Stomach (tissue), 8 donors: ENCODE measurements at regions not wholly inside any gene's neighbourhood (a gene's known extent, or its start where the extent isn't known, plus 50 kb on each side); places are given as distances from the start of the nearest gene placed in this dataset.

Experiments
- DNase-seq, 2 donors: peaks; one replicate each; pipeline versions ENCODE4 v3.0.0 to v3.0.0-alpha.2; 2013 to 2019
- H3K27ac ChIP-seq, 5 donors: fragments of 200-600 bp in 4 of 5; sonication (generic) in 4 of 5; one replicate each; pipeline ENCODE4 v1.5.1; 2013 to 2019; ENCODE audit warnings: mild to moderate bottlenecking in 1 of 5, moderate library complexity in 1 of 5
- H3K27me3 ChIP-seq, 3 donors: fragments of 200-600 bp; sonication (generic); one replicate each; pipeline ENCODE4 v1.5.1; 2017 to 2019; ENCODE audit warnings: mixed run types in 1 of 3
- H3K36me3 ChIP-seq, 4 donors: fragments of 200-600 bp; sonication (generic); 1 replicate in 3 of 4; 2 replicates in 1 of 4; pipeline ENCODE4 v1.5.1; 2016 to 2019
- H3K4me1 ChIP-seq, 4 donors: fragments of 200-600 bp; sonication (generic); one replicate each; pipeline ENCODE4 v1.5.1; 2016 to 2019
- H3K4me3 ChIP-seq, 4 donors: fragments of 200-600 bp; sonication (generic) in 3 of 4; one replicate each; pipeline ENCODE4 v1.5.1; 2016 to 2019; ENCODE audit warnings: mild to moderate bottlenecking in 1 of 4
- H3K9me3 ChIP-seq, 4 donors: fragments of 200-600 bp; sonication (generic); one replicate each; pipeline ENCODE4 v1.5.1; 2016 to 2019
- CTCF ChIP-seq, 7 experiments: fragments of 450-650 bp in 4 of 7; fragments of 200-600 bp in 3 of 7; sonication (generic) in 3 of 7; IDR thresholded peaks; one replicate each; pipeline ENCODE4 v1.5.1; 2016 to 2019; ENCODE audit warnings: antibody characterized with exemption in 7 of 7, control low read depth in 2 of 7, mild to moderate bottlenecking in 1 of 7
- EP300 ChIP-seq: sonication (generic); formaldehyde crosslinking; IDR thresholded peaks from one replicate; pipeline ENCODE4 v1.6.1; 2017; ENCODE audit warnings: antibody characterized with exemption
- POLR2A ChIP-seq, 4 donors: fragments of 450-650 bp; IDR thresholded peaks; one replicate each; pipeline ENCODE4 v1.6.1; 2016; ENCODE audit warnings: antibody characterized with exemption in 4 of 4, control low read depth in 2 of 4, mild to moderate bottlenecking in 1 of 4, moderate library complexity in 1 of 4
- POLR2AphosphoS5 ChIP-seq, 3 donors: sonication (generic); formaldehyde crosslinking; IDR thresholded peaks; one replicate each; pipeline ENCODE4 v1.6.1; 2016; ENCODE audit warnings: antibody characterized with exemption in 3 of 3
- WGBS, 5 donors: extraction: QIAGEN DNeasy Blood & Tissue Kit in 3 of 5; methylation state at CpG; one replicate each; pipeline versions ENCODE4 v1.1.5 to v1.1.7; 2013 to 2018; 5-methylcytosine and 5-hydroxymethylcytosine counted together
- intact Hi-C: fragments of 100-400 bp; cut with DNase I; formaldehyde crosslinking; loops from one replicate; pipeline ENCODE4 v1.15.1; 2023; ENCODE audit warnings: low total_unique reads
- donor health status: healthy with polysubstance abuse.
- donor health status: Bipolar disorder and iron deficiency.
- donor health status: healthy.

DNA sequence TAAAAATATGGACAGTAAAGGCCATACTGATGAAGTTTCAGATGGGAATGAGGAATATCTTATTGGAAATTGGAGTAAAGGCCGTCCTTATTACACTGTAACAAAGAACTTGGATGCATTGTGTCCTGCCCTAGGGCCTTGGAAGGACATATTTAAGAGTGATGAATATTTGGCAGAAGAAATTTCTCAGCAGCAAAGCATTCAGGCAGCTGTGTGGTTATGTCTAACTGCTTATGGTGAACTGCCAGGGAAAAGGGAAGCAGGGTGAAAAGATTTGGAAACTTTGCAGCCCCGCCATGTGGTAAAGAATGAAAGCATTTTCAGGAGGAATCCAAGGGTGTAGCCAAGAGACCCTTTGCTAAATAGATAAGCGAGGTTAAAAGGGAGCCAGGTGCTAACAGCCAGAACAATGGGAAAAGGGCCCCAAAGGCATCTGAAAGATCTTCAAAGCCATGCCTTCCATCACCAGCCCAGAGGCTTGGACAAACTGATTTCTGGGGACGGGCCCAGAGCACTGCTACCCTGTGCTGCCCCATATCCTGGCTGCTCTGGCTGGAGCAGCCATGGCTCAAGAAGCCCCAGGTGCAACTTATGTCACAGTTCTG is 200.0 kb downstream of the PTPRU start:
- TF ChIP-seq POLR2AphosphoS5 (IDR thresholded peaks at IDR 0.05) (no peak), CTCF (IDR thresholded peaks at IDR 0.05) (no peak), POLR2A (IDR thresholded peaks at IDR 0.05) (no peak), EP300 (no peak)
- Histone ChIP-seq H3K4me1 (no peaks in the 10 kb centered on the region), H3K27me3 (peaks cover 0 to 30% (median 16%) of the 10 kb centered on the region in 3 donors), H3K4me3 (no peak overlapping the region), H3K36me3 (no peaks in the 10 kb centered on the region), H3K9me3 (peaks cover 0 to 7% (median 2%) of the 10 kb centered on the region in 4 donors), H3K27ac (no peak overlapping the region)
- WGBS, 5 donors, result 30 to 51% (median 47%) methylated on average over 4 of the region's 4 CpGs
- intact Hi-C loops, result no loop called here
- no peak for DNase-seq

DNA sequence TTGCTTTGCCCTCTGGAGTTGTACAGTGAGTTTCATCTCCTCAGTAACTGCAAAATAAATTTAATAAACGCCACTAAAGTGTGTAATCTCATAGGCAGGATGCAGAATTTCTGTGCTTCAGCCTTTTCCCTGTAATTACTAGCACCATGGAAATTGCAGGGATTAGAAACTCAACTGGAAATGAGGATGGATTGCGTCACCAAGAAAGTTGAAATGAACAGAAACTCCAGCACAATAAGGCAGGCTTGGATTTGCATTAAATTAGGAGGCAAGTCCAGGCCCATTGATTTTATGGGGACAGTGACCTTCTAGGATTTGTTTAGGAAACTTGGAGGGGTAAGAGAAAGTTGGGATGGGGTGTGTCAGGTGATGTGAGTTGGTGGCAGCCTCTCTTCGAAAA is 197.5 kb downstream of the PTPRU start:
- H3K4me3 ChIP-seq, result no peak overlapping the region
- no peaks in the 10 kb centered on the region for H3K4me1 ChIP-seq
- intact Hi-C loops, result no loop called here
- H3K27ac ChIP-seq, result no peak overlapping the region
- peaks cover 0 to 19% (median 12%) of the 10 kb centered on the region in 4 donors for H3K9me3 ChIP-seq
- H3K36me3 ChIP-seq, result no peaks in the 10 kb centered on the region
- H3K27me3 ChIP-seq, result peaks cover 0 to 21% (median 7%) of the 10 kb centered on the region in 3 donors
- 73 to 77% (median 75%) methylated on average over 3 of the region's 3 CpGs for WGBS, 5 donors
- no peak for DNase-seq
- no peak for TF ChIP-seq POLR2AphosphoS5 (IDR thresholded peaks at IDR 0.05)
- TF ChIP-seq CTCF (IDR thresholded peaks at IDR 0.05), result no peak
- no peak for TF ChIP-seq EP300
- no peak for TF ChIP-seq POLR2A (IDR thresholded peaks at IDR 0.05)

- intact Hi-C loops, result no loop called here
- Histone ChIP-seq H3K27ac (no peak overlapping the region), H3K4me3 (no peak overlapping the region), H3K4me1 (no peaks in the 10 kb centered on the region), H3K27me3 (no peaks in the 10 kb centered on the region), H3K9me3 (peaks cover 0 to 26% (median 12%) of the 10 kb centered on the region in 4 donors), H3K36me3 (no peaks in the 10 kb centered on the region)
- no peak for DNase-seq
- no peak for TF ChIP-seq POLR2A (IDR thresholded peaks at IDR 0.05)
- WGBS, 5 donors, result 53 to 64% (median 58%) methylated on average over 3 of the region's 3 CpGs
Observed at GRCh38 chr1:29431138-29431537, 194.8 kb downstream of the PTPRU start.

DNA sequence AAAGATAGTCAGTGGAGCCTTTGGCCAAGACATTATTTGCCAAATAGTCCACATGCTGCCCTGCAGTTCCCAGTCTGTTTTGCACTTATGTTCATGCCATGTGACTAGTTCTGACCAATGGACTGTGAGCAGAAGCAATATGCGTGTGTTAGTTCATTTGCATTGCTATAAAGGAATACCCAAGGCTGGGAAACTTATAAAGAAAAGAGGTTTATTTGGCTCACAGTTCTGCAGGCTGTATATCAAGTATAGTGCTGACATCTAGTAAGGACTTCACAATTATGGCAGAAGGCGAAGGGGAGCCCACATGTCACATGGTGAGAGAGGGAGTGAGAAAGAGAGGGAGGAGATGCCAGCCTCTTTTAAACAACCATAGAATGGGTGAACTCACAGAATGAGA is 193.3 kb downstream of the PTPRU start:
- WGBS, 5 donors, result 81 to 94% (median 85%) methylated on average over 2 of the region's 2 CpGs
- DNase-seq, result no peak
- H3K36me3 ChIP-seq, result no peaks in the 10 kb centered on the region
- peaks cover 0 to 8% (median 0%) of the 10 kb centered on the region in 3 donors for H3K27me3 ChIP-seq
- intact Hi-C loops, result no loop called here
- TF ChIP-seq EP300 (no peak), CTCF (IDR thresholded peaks at IDR 0.05) (no peak), POLR2AphosphoS5 (IDR thresholded peaks at IDR 0.05) (no peak), POLR2A (IDR thresholded peaks at IDR 0.05) (no peak)
- H3K4me3 ChIP-seq, result no peak overlapping the region
- H3K9me3 ChIP-seq, result peaks cover 0 to 26% (median 12%) of the 10 kb centered on the region in 4 donors
- H3K27ac ChIP-seq, result no peak overlapping the region
- H3K4me1 ChIP-seq, result no peaks in the 10 kb centered on the region

- no peak for DNase-seq
- WGBS, 5 donors, result 50 to 69% (median 57%) methylated on average over 4 of the region's 4 CpGs
- Histone ChIP-seq H3K9me3 (peaks cover 0 to 26% (median 12%) of the 10 kb centered on the region in 4 donors), H3K4me3 (no peak overlapping the region), H3K27ac (no peak overlapping the region), H3K36me3 (no peaks in the 10 kb centered on the region), H3K4me1 (no peaks in the 10 kb centered on the region), H3K27me3 (peaks cover 0 to 11% (median 0%) of the 10 kb centered on the region in 3 donors)
- TF ChIP-seq POLR2AphosphoS5 (IDR thresholded peaks at IDR 0.05), result no peak
- no peak for TF ChIP-seq CTCF (IDR thresholded peaks at IDR 0.05)
- no peak for TF ChIP-seq POLR2A (IDR thresholded peaks at IDR 0.05)
- TF ChIP-seq EP300, result no peak
- intact Hi-C loops, result no loop called here
Observed at GRCh38 chr1:29428997-29429396, 192.7 kb downstream of the PTPRU start.
